ENCODE measurements at regions not wholly inside any gene's neighbourhood (a gene's known extent, or its start where the extent isn't known, plus 50 kb on each side); places are given as distances from the start of the nearest gene placed in this dataset.

DNA sequence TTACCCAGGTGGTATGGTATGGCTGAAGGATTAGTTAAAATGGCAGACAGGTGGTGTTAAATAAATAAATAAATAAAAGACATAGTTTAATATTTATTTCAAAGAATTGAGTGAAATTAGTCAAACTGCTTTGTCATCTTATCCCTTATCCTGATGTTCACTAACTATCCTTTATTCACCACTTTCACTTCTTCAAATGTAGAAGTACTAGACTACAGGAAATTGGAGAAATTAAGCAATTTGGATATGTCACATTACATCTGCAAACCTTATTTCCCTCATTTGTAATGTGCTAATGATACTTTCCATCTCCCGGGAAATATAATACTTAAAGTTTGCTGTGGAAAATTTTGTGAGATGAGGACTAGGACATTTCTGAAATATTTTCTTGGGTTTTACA lies 1195.7 kb downstream of the LRFN5 start:
- TF ChIP-seq, protein P1, sequence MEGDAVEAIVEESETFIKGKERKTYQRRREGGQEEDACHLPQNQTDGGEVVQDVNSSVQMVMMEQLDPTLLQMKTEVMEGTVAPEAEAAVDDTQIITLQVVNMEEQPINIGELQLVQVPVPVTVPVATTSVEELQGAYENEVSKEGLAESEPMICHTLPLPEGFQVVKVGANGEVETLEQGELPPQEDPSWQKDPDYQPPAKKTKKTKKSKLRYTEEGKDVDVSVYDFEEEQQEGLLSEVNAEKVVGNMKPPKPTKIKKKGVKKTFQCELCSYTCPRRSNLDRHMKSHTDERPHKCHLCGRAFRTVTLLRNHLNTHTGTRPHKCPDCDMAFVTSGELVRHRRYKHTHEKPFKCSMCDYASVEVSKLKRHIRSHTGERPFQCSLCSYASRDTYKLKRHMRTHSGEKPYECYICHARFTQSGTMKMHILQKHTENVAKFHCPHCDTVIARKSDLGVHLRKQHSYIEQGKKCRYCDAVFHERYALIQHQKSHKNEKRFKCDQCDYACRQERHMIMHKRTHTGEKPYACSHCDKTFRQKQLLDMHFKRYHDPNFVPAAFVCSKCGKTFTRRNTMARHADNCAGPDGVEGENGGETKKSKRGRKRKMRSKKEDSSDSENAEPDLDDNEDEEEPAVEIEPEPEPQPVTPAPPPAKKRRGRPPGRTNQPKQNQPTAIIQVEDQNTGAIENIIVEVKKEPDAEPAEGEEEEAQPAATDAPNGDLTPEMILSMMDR (IDR thresholded peaks at IDR 0.05), result no peak
- TF ChIP-seq POLR2A (IDR thresholded peaks at IDR 0.05), result no peak
